GM12878 (cell line): ENCODE measurements at regions not wholly inside any gene's neighbourhood (a gene's known extent, or its start where the extent isn't known, plus 50 kb on each side); places are given as distances from the start of the nearest gene placed in this dataset.

ENCODE experiments used
- CHD2 ChIP-seq: IDR thresholded peaks from 2 replicates; pipeline ENCODE4 v1.6.1; 2011; ENCODE audit warnings: low read depth, low read length, improper control_type of control experiment, borderline replicate concordance
- CTCF ChIP-seq, 3 experiments: IDR thresholded peaks in 2 of 3; conservative IDR thresholded peaks in 1 of 3; 2 replicates each; pipeline ENCODE4 v1.5.1; 2011; ENCODE audit warnings: low read depth in 3 of 3, low read length in 3 of 3, mild to moderate bottlenecking in 3 of 3, control low read depth in 2 of 3, moderate library complexity in 2 of 3, inconsistent platforms in 1 of 3, mixed read lengths in 1 of 3; ENCODE audit not compliant: control insufficient read depth in 2 of 3, insufficient read depth in 1 of 3; ENCODE audit errors: extremely low read depth in 1 of 3
- CUX1 ChIP-seq: IDR thresholded peaks from 2 replicates; pipeline ENCODE4 v1.6.1; 2012; ENCODE audit warnings: improper control_type of control experiment, low read depth, low read length; ENCODE audit not compliant: insufficient replicate concordance
- EGR1 ChIP-seq, 2 experiments: IDR thresholded peaks; 1 replicate in 1 of 2; 2 replicates in 1 of 2; pipeline ENCODE4 v1.6.1; 2011 to 2012; ENCODE audit warnings: low read depth in 2 of 2, low read length in 2 of 2, borderline replicate concordance in 1 of 2, mild to moderate bottlenecking in 1 of 2, moderate library complexity in 1 of 2
- JUNB ChIP-seq: IDR thresholded peaks from 2 replicates; pipeline ENCODE4 v1.6.1; 2016; ENCODE audit warnings: antibody characterized with exemption, mild to moderate bottlenecking
- MXI1 ChIP-seq: fragments of 150-350 bp; IDR thresholded peaks from 2 replicates; pipeline ENCODE4 v1.6.1; 2011; ENCODE audit warnings: low read depth, mild to moderate bottlenecking, inconsistent platforms, low read length, improper control_type of control experiment
- NFYB ChIP-seq: IDR thresholded peaks from 2 replicates; pipeline ENCODE4 v1.6.1; 2011; ENCODE audit warnings: low read depth, mild to moderate bottlenecking, low read length, improper control_type of control experiment, moderate library complexity; ENCODE audit not compliant: insufficient read depth
- POLR2AphosphoS5 ChIP-seq: IDR thresholded peaks from 2 replicates; pipeline ENCODE4 v1.6.1; 2011; ENCODE audit warnings: mild to moderate bottlenecking, low read length, inconsistent platforms
- RB1 ChIP-seq: fragments of 450-650 bp; formaldehyde crosslinking; IDR thresholded peaks from 2 replicates; pipeline ENCODE4 v1.6.1; 2017; ENCODE audit warnings: mild to moderate bottlenecking, borderline replicate concordance
- SKIL ChIP-seq: fragments of 450-650 bp; IDR thresholded peaks from 2 replicates; pipeline ENCODE4 v1.6.1; 2017; ENCODE audit warnings: mild to moderate bottlenecking, low read depth, inconsistent platforms; ENCODE audit not compliant: poor library complexity, severe bottlenecking
- STAT3 ChIP-seq: IDR thresholded peaks from 2 replicates; pipeline ENCODE4 v1.6.1; 2011; ENCODE audit warnings: low read depth, low read length, improper control_type of control experiment
- TAF1 ChIP-seq: IDR thresholded peaks from 2 replicates; pipeline ENCODE4 v1.6.1; 2011; ENCODE audit warnings: mild to moderate bottlenecking, low read depth, low read length, borderline replicate concordance
- ZNF274 ChIP-seq: IDR thresholded peaks from one replicate; pipeline ENCODE4 v1.8.0; 2011; ENCODE audit not compliant: insufficient read length, insufficient read depth
- ZNF384 ChIP-seq: IDR thresholded peaks from 2 replicates; pipeline ENCODE4 v1.6.1; 2012; ENCODE audit warnings: low read depth, mild to moderate bottlenecking, low read length, improper control_type of control experiment, borderline replicate concordance

- TF ChIP-seq TAF1 (no peak), CUX1 (no peak), SKIL (no peak), CTCF (IDR thresholded peaks at IDR 0.05 in 2 of 3, conservative IDR thresholded peaks at IDR 0.05 in 1 of 3; ENCODE audit: control insufficient read depth in 2 of 3, extremely low read depth in 1 of 3, insufficient read depth in 1 of 3, low read depth in 3 of 3, low read length in 3 of 3) (no peak), ZNF384 (no peak), STAT3 (no peak), MXI1 (no peak), ZNF274 (no peak), CHD2 (no peak), RB1 (no peak), POLR2AphosphoS5 (no peak), JUNB (no peak), EGR1 (IDR thresholded peaks at IDR 0.05; ENCODE audit: borderline replicate concordance in 1 of 2, low read depth in 2 of 2, low read length in 2 of 2) (no peak), NFYB (no peak)
Observed at GRCh38 chr4:23097251-23097650, 404.5 kb downstream of the GBA3 start.
